HEK293 (cell line): ENCODE measurements at regions not wholly inside any gene's neighbourhood (a gene's known extent, or its start where the extent isn't known, plus 50 kb on each side); places are given as distances from the start of the nearest gene placed in this dataset.
A peak's percentile ranks its signal among the peaks of the same experiment; 100 is the strongest.

ENCODE experiments used
- CTCF ChIA-PET: fragments of 350-600 bp; formaldehyde crosslinking; extraction: SDS; loops from one replicate; lab custom pipeline; 2021; ENCODE audit warnings: antibody characterized with exemption; lab: Yijun Ruan, JAX
- POLR2A ChIA-PET: fragments of 300-600 bp; formaldehyde crosslinking; extraction: SDS; loops from one replicate; lab custom pipeline; 2020; ENCODE audit warnings: antibody characterized with exemption, inconsistent platforms; lab: Yijun Ruan, JAX
- H3K27ac ChIP-seq: fragments of 200-500 bp; sonication (Bioruptor generic); 2 replicates; pipeline ENCODE4 v1.5.1; 2014; ENCODE audit warnings: low read depth, low read length, control low read depth, inconsistent platforms; ENCODE audit errors: extremely low read depth
- H3K36me3 ChIP-seq, 2 experiments: fragments of 200-500 bp in 1 of 2; sonication (Bioruptor generic) in 1 of 2; 1 replicate in 1 of 2; 2 replicates in 1 of 2; pipeline ENCODE4 v1.5.1; 2014 to 2017; ENCODE audit warnings: inconsistent platforms in 2 of 2, low read length in 2 of 2; ENCODE audit not compliant: control insufficient read depth in 2 of 2, insufficient read depth in 1 of 2
- H3K4me1 ChIP-seq: fragments of 200-500 bp; sonication (Bioruptor generic); 2 replicates; pipeline ENCODE4 v1.5.1; 2014; ENCODE audit warnings: mild to moderate bottlenecking, low read length, inconsistent platforms; ENCODE audit not compliant: control insufficient read depth, insufficient read depth
- H3K4me3 ChIP-seq: 2 replicates; pipeline ENCODE4 v1.5.1; 2011; ENCODE audit warnings: low read depth, mild to moderate bottlenecking, control low read depth, low read length, moderate library complexity
- H3K9me3 ChIP-seq: fragments of 200-500 bp; sonication (Bioruptor generic); 2 replicates; pipeline ENCODE4 v1.5.1; 2014; ENCODE audit warnings: low read depth, low read length, inconsistent platforms; ENCODE audit not compliant: control insufficient read depth, insufficient read depth
- BCL11B ChIP-seq: fragments of 450-650 bp; formaldehyde crosslinking; IDR thresholded peaks from 2 replicates; pipeline ENCODE4 v1.5.1; 2016; ENCODE audit warnings: low read depth, missing biosample characterization, missing genetic modification characterization
- GLIS2 ChIP-seq: fragments of 450-650 bp; formaldehyde crosslinking; IDR thresholded peaks from 2 replicates; pipeline ENCODE4 v1.5.1; 2016; ENCODE audit warnings: missing biosample characterization, missing genetic modification characterization
- PRDM10 ChIP-seq: fragments of 450-650 bp; formaldehyde crosslinking; IDR thresholded peaks from 2 replicates; pipeline ENCODE4 v1.5.1; 2016; ENCODE audit warnings: missing biosample characterization, missing genetic modification characterization
- SCRT2 ChIP-seq: fragments of 450-650 bp; formaldehyde crosslinking; IDR thresholded peaks from 2 replicates; pipeline ENCODE4 v1.5.1; 2016; ENCODE audit warnings: missing biosample characterization, missing genetic modification characterization
- TRIM28 ChIP-seq: IDR thresholded peaks from 2 replicates; pipeline ENCODE4 v1.6.1; 2011; ENCODE audit warnings: low read length, control low read depth, borderline replicate concordance
- ZBTB48 ChIP-seq: fragments of 450-650 bp; formaldehyde crosslinking; IDR thresholded peaks from 2 replicates; pipeline ENCODE4 v1.5.1; 2016; ENCODE audit warnings: missing biosample characterization, missing genetic modification characterization
- ZFP37 ChIP-seq: fragments of 450-650 bp; formaldehyde crosslinking; IDR thresholded peaks from 2 replicates; pipeline ENCODE4 v1.5.1; 2016; ENCODE audit warnings: missing biosample characterization, missing genetic modification characterization
- ZNF133 ChIP-seq: fragments of 450-650 bp; formaldehyde crosslinking; IDR thresholded peaks from 2 replicates; pipeline ENCODE4 v1.5.1; 2016; ENCODE audit warnings: missing biosample characterization, missing genetic modification characterization
- ZNF175 ChIP-seq: fragments of 450-650 bp; formaldehyde crosslinking; IDR thresholded peaks from 2 replicates; pipeline ENCODE4 v1.5.1; 2016; ENCODE audit warnings: missing biosample characterization, missing genetic modification characterization
- ZNF18 ChIP-seq: fragments of 450-650 bp; formaldehyde crosslinking; IDR thresholded peaks from 2 replicates; pipeline ENCODE4 v1.5.1; 2016; ENCODE audit warnings: missing biosample characterization, missing genetic modification characterization
- ZNF202 ChIP-seq: fragments of 450-650 bp; formaldehyde crosslinking; IDR thresholded peaks from 2 replicates; pipeline ENCODE4 v1.5.1; 2016; ENCODE audit warnings: missing biosample characterization, missing genetic modification characterization, borderline replicate concordance
- ZNF214 ChIP-seq: fragments of 450-650 bp; formaldehyde crosslinking; IDR thresholded peaks from 2 replicates; pipeline ENCODE4 v1.5.1; 2017; ENCODE audit warnings: missing biosample characterization, mild to moderate bottlenecking, missing genetic modification characterization, borderline replicate concordance
- ZNF624 ChIP-seq: fragments of 450-650 bp; formaldehyde crosslinking; IDR thresholded peaks from 2 replicates; pipeline ENCODE4 v1.5.1; 2017; ENCODE audit warnings: missing biosample characterization, missing genetic modification characterization
- ZNF777 ChIP-seq: fragments of 450-650 bp; formaldehyde crosslinking; IDR thresholded peaks from 2 replicates; pipeline ENCODE4 v1.5.1; 2017; ENCODE audit warnings: missing biosample characterization, missing genetic modification characterization, borderline replicate concordance
- TF ChIP-seq, protein P1 (sequence below): fragments of 450-650 bp; formaldehyde crosslinking; IDR thresholded peaks from 2 replicates; pipeline ENCODE4 v1.5.1; 2017; ENCODE audit warnings: missing biosample characterization, missing genetic modification characterization
- TF ChIP-seq, protein P2 (sequence below): fragments of 450-650 bp; IDR thresholded peaks from 2 replicates; pipeline ENCODE4 v1.5.1; 2018; ENCODE audit warnings: missing biosample characterization, mild to moderate bottlenecking, missing genetic modification characterization

GRCh38 chr15:95994418-95994817, 336.1 kb upstream of the NR2F2 start:
- CTCF ChIA-PET, result interaction anchor here (1.1 kb wide), 2 partner anchors 15 to 341 kb away, joined by 3 read pairs; no protein-coding TSS in a partner anchor
- POLR2A ChIA-PET, result no interaction called here

DNA sequence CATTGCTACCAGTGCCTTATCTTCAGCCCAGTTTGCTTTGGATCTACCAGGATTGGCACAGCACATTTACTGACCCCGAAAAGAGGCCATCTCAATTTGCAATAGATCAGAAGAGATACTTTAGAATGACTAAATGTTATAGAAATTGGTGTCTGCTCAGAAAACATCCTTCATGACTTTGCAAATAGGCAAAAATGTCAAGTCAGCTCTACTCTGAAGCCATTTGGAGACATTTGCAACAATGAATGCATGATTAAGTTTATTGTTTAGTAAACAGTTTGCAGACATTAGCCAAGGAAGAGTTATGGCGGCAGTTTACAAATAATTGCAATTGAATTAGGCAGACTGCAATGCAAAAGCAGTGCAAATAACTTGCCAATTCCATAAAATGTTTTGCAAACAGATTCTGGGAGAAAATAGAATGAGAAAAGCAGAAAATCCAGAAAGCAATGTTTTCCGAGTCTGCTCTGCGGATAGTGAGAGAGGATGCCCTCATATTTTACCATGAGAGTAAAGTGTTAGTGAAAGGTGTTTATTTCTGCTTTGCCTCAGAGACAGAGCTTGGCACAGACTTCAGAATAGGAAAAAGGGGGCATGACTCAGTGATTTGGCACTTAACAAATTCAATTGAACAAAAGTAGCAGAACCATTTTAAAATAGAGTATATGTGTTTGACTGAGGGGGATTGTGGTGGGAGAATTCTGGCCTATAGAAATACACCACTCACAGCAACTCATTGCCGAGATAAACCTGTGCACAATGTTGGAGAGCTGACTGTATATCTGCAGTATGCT, 334.9 kb upstream of the NR2F2 start:
- H3K9me3 ChIP-seq, result no peaks in the 10 kb centered on the region
- no peaks in the 10 kb centered on the region for H3K4me1 ChIP-seq
- CTCF ChIA-PET, result interaction anchor here (0.7 kb wide), 1 partner anchor 62 kb away, joined by 3 read pairs; no protein-coding TSS in a partner anchor
- TF ChIP-seq ZBTB48 (tag by site-specific recombination), result no peak
- TF ChIP-seq, protein P1, sequence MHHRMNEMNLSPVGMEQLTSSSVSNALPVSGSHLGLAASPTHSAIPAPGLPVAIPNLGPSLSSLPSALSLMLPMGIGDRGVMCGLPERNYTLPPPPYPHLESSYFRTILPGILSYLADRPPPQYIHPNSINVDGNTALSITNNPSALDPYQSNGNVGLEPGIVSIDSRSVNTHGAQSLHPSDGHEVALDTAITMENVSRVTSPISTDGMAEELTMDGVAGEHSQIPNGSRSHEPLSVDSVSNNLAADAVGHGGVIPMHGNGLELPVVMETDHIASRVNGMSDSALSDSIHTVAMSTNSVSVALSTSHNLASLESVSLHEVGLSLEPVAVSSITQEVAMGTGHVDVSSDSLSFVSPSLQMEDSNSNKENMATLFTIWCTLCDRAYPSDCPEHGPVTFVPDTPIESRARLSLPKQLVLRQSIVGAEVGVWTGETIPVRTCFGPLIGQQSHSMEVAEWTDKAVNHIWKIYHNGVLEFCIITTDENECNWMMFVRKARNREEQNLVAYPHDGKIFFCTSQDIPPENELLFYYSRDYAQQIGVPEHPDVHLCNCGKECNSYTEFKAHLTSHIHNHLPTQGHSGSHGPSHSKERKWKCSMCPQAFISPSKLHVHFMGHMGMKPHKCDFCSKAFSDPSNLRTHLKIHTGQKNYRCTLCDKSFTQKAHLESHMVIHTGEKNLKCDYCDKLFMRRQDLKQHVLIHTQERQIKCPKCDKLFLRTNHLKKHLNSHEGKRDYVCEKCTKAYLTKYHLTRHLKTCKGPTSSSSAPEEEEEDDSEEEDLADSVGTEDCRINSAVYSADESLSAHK (tag by site-specific recombination), result no peak
- no peak for TF ChIP-seq SCRT2
- POLR2A ChIA-PET, result no interaction called here
- no peak overlapping the region for H3K27ac ChIP-seq
- no peaks in the 10 kb centered on the region for H3K36me3 ChIP-seq
- H3K4me3 ChIP-seq, result no peak overlapping the region

More at GRCh38 chr15:95994418-95994817, 336.1 kb upstream of the NR2F2 start:
- Histone ChIP-seq H3K4me3 (no peak overlapping the region), H3K9me3 (no peaks in the 10 kb centered on the region), H3K36me3 (no peaks in the 10 kb centered on the region), H3K27ac (no peak overlapping the region), H3K4me1 (no peaks in the 10 kb centered on the region)
- TF ChIP-seq ZNF202 (no peak), BCL11B (tag by site-specific recombination) (no peak), SCRT2 (peak; percentile 68), PRDM10 (tag by site-specific recombination) (no peak), TRIM28 (no peak), ZNF624 (tag by site-specific recombination) (no peak)
- TF ChIP-seq, protein P1 (tag by site-specific recombination), result no peak

- Histone ChIP-seq H3K4me1 (no peaks in the 10 kb centered on the region), H3K36me3 (no peaks in the 10 kb centered on the region), H3K27ac (no peak overlapping the region), H3K4me3 (no peak overlapping the region), H3K9me3 (no peaks in the 10 kb centered on the region)
- CTCF ChIA-PET, result interaction anchor here (0.7 kb wide), 1 partner anchor 61 kb away, joined by 3 read pairs; no protein-coding TSS in a partner anchor
- POLR2A ChIA-PET, result no interaction called here
- TF ChIP-seq ZNF777 (no peak), ZNF175 (tag by site-specific recombination) (no peak), ZNF214 (tag by site-specific recombination) (no peak), ZNF133 (tag by site-specific recombination) (no peak), GLIS2 (tag by site-specific recombination) (no peak), ZNF18 (tag by site-specific recombination) (no peak), ZFP37 (tag by site-specific recombination) (no peak)
- TF ChIP-seq, protein P2, sequence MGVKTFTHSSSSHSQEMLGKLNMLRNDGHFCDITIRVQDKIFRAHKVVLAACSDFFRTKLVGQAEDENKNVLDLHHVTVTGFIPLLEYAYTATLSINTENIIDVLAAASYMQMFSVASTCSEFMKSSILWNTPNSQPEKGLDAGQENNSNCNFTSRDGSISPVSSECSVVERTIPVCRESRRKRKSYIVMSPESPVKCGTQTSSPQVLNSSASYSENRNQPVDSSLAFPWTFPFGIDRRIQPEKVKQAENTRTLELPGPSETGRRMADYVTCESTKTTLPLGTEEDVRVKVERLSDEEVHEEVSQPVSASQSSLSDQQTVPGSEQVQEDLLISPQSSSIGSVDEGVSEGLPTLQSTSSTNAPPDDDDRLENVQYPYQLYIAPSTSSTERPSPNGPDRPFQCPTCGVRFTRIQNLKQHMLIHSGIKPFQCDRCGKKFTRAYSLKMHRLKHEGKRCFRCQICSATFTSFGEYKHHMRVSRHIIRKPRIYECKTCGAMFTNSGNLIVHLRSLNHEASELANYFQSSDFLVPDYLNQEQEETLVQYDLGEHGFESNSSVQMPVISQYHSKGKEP (tag by site-specific recombination), result no peak
These were observed 334.0 kb upstream of the NR2F2 start for GRCh38 chr15:95996494-95996893.
